DMS 273 (cell line): ENCODE measurements at regions not wholly inside any gene's neighbourhood (a gene's known extent, or its start where the extent isn't known, plus 50 kb on each side); places are given as distances from the start of the nearest gene placed in this dataset.
A peak's percentile ranks its signal among the peaks of the same experiment; 100 is the strongest.
"Not testable (repeated sequence)": the region's sequence is repeated elsewhere in the genome, so short reads cannot be mapped to it uniquely, and the experiment has no call there.

Experiments
- DNase-seq: peaks from one replicate; lab custom pipeline; 2025; ENCODE audit not compliant: unreplicated experiment; lab: John Stamatoyannopoulos, UW

DNA sequence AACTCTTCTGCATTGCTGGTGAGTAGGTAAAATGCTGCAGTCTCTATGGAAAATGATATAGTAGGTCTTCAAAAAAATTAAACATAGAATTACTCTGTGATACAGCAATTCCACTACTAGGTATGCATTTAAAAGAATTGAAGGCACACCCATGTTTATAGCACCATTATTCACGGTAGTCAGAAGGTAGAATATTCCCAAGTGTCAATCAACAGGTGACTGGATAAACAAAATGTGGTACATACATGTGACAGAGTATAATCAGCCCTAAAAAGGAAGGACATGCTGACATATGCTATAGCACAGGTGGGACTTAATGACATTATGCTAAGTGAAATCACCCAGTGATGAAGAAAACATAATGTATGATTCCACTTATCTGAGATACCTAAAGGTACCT is 123.3 kb downstream of the CCER1 start:
- DNase-seq: no peak

DNA sequence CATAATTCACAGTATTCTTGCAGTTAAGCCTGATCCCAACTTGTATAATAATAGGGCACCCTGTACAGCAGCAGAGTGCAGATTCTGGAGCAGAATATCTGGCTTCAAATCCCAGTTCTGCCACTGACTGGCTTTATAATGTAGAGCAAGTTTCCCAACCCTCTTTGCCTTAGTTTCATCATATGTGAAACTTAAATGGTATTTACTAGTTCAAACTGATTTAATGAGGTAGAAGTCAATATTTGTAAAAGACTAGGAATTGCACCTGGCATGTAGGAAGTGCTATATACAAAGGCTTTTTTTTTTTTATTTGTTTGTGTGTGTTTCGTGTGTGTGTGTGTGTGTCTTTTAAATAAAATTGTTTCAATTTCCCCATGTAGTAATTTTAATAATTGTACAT is 125.9 kb downstream of the CCER1 start:
- DNase-seq: no peak

DNA sequence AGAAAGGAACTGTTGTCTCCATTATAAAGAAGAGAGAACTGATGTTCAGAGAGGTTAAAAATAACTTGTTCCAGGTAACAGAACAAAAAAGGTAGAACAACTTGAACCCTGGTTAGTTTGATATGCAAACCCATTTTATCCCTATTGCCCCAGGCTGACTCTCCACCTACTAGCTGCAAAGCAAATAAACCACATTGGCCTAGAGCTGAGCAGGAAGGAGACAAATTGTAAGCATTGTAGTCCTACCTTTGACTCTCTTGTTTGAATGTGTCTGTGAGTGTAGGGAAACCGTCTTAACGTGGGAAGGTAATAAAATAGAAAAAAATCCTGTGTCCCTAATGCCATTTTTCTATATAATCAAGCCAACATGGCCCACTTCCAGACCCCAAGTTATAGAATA is 126.4 kb downstream of the CCER1 start:
- DNase-seq: no peak

DNA sequence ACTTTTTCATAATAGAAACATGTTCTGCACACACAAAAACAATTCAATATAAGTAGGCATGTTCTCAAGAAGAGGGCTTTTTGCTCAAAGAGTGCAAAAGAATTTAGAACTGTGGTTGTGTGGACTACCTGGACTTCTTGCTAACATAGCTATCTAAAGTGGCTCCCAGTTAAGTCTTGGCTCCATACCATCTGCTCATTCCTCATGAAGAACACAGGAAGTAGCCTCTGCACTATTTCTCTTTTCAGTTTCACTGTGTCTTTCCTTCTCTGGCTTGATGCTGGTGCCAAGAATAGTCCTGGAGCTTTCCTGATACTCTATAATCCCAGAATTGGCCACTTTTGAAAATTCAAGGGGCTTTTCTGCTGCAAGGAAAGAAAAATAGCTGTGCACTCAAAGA is 127.4 kb downstream of the CCER1 start:
- no peak for DNase-seq

DNA sequence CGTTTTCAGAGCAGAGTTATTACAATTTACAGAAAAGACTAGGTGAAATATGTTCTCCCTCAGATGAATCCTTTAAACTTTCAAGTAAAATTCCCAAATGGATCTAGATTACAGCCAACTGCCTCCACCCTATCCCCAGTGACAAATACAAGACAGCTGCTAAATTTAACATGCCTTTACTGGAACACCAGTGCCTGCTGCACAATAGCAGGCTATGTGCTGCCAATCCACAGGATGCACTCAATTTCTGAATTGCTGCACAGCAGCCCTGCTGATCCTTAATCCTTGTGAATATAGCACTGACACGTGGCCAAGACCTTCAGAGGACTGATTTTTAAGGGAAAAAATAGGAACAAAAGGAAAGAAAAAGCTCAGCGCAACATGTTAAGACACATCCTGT is 128.9 kb downstream of the CCER1 start:
- no peak for DNase-seq

DNA sequence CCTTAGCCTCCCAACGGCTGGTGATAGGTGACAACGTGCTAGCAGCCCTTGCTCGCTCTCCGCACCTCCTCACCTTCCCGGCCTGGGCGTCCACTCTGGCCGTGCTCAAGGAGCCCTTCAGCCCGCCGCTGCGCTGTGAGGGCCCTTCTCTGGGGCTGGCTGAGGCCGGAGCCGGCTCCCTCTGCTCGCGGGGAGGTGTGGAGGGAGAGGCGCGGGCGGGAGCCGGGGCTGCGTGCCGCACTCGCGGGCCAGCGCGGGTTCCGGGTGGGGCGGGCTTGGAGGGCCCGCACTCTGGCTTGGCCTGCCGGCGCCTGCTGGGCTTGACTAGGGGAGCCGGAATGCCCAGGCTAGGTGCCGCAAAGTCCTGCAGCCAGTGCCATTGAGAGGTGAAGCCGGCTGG is 131.1 kb downstream of the CCER1 start:
- DNase-seq: no peak

DNA sequence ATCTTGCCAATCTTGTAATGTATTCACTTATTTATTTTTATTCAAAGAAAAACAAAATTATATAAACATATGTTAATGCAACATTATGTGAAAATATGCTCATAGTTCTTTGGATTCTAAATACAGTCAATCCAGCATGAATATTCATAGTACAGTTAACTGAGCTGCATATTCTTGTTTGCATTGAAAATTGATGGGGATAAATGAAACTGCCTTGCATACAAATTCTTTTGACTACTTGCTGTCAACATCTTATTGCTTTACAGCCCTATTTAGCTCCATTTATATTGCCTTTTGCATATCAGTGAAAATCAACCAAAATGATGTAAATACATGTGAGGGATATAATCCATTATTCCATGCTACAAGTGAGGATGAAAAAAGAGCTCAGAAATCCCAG is 135.3 kb downstream of the CCER1 start:
- DNase-seq: no peak

DNA sequence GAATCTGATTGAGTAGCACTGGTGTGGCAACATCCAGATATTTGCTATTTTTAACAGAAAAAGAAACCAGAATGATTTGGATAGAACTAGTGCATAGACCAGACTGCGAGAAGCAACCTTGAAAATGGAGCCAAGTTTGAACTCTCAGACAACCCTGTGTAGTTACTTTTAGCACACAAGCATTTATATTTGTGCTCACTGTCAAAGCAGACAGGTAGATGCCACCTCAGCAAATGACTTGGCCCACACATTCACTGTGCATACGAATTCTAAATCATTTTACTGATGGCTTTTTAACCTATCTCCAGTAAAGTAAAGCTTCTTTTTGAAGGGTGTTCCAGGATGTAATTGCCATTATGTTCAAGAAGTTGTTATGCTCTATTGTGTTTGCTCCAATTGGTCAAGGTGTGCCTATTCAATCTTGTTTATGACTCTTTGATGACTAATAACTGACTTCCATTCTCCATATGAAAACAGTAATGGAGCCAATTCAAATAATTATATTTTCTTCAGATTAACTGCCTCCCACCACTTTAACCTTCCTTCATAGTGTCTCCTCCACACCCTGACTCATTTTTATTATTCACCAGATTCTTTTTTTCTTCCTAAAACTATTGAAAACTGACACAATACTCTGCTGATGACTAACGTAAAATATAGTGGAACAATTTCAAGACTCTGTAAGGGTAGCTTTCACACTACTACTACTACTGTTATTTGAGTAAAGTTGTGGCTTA is 138.5 kb downstream of the CCER1 start:
- DNase-seq: no peak

DNA sequence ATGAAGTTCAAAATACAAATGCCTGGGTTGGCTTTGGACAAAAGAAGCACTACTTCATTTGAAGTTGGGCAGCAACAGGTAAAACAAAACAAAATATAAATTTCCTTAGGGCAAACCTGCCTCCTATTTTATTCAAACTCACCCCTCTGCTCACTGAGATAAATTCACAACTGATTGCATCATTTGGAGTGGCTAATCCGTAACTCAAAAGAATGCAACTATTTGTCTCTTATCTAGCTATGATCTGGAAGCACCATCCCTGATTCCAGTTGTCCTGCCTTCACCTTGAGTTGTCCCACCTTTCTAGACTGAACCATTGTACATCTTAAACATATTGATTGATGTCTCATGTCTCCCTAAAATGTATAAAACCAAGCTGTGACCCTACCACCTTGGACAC is 145.0 kb downstream of the CCER1 start:
- DNase-seq: no peak

DNA sequence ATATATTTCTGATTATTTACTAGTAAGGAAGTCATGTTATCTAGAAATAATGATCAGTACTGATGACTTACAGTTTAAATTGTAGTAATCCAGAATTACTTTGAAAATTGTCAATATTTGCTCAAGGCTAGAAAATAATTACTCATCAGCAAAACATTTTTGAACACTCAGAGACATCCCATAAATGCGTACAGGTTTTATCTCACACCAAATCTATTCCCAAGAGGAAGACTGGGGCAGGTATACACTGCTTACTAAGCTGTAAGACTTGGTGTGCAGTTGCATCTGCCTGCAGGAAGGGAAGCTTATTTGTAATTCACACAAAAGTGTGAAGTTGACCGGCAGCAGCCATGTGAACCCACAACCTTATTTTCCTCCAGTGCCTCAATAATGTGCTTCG is 146.4 kb downstream of the CCER1 start:
- no peak for DNase-seq

DNA sequence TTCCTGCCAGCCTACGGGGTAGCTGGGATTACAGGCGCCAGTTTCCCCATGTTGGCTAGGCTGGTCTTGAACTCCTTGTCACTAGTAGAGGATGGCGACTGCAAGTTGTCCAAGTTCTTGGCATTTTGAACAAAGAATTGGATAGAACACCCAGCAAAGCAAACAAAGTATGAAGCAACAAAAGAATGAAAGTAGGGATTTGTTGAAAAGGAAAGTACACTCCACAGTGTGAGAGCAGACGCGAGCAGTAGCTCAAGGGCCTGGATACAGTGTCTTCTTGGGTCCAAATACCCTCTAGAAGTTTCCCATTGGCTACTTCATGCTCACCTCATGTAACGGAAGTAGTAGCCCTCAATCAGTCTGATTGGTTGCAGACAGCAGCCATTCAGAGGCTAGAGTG is 152.2 kb downstream of the CCER1 start:
- DNase-seq: no peak

DNA sequence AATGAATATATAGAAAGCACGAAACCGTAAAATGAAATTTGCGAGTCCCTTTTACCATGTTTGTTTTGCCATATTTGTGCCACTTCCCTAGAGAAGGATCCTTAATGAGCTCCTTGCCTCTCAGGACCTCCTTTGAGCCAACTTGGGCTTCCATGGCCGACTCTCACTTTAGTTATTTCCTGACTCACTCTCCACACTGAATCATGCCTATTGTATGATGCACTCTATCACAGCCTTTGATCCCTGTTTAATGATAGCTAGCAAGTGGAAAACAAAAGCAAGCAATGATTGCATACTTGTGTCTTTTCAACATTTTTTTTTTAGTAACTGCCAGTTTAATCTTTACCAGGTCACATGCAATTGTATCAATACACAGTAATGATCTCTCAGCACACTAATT is 153.2 kb downstream of the CCER1 start:
- no peak for DNase-seq

DNA sequence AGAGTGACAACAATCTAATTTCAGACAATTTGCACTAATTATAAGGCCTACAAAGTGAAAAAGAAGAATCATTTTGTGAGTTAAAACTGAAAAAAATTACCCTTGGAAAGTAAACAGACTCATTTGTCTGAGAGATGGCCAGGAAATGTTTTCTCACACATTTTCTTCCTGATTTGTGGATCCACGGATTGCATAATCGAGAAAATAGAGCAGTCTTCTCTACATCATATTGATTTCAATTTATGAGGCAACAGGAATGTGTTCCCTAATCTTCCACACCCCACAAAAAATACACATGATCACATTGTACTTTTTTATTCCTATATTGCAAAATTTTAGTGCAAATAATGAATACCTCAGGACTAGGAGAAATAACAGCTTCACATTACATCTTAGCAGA is 160.8 kb downstream of the CCER1 start:
- no peak for DNase-seq

DNA sequence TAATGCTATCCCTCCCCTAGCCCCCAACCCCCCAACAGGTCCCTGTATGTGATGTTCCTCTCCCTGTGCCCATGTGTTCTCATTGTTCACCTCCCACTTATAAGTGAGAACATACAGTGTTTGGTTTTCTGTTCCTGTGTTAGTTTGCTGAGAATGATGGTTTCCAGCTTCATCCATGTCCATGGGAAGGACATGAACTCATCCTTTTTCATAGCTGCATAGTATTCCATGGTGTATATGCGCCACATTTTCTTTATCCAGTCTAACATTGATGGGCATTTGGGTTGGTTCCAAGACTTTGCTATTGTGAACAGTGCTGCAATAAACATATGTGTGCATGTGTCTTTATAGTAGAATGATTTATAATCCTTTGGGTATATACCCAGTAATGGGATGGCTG is 162.3 kb downstream of the CCER1 start:
- not testable (repeated sequence) for DNase-seq

DNA sequence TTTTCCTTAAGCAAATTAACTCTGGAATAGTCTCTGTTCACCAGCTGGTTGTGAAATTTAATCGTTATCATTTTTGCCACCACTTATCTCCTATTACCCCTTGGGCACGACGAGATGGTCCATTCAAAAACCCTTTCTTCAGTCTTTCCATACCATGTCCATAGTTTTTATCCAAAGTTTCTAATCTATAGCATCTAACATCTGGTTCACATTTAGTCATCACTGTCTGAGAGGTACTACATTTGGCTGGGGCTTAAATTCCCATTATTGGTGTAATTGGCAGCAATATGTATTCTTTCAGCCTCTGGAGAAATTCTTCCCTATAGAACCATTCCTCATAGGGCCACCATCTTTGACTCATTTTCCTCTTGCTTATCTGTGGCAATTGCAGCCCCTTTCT is 163.5 kb downstream of the CCER1 start:
- no peak for DNase-seq

DNA sequence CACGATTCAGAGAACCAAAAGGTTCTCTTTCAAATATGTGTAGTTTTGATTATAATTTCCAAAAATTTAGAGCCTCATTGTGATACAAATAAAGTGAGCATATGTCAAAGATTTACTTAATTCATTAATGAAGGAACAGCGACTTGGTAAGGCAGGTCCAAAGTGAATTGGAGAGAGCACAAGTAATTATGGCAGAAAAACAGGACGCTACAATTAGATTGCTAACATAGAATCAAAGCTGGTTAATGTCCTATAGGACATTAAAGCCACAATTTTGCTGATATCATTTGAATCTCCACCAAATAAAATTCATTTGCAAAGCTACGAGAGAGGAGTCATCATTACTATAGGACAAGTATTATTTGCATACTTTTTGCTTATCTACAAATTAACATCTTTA is 164.2 kb downstream of the CCER1 start:
- DNase-seq: no peak

DNA sequence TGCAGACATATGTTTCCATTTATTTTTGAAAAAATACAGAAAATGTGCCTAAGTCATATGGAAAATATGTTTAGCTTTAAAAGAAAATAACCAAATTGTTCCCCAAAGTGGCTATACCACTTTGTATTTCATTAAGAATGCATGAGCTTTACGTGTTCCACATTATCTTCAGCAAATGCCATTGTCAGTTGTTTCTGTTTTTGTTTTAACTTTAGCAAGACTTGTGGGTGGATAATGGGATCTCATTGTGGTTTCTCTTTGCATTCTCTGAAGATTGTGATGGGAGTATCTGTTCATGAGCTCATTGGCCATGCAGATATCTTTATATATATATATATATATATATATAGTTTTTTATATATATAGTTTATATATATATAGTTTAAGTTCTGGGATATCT is 181.5 kb downstream of the CCER1 start:
- no peak for DNase-seq

DNA sequence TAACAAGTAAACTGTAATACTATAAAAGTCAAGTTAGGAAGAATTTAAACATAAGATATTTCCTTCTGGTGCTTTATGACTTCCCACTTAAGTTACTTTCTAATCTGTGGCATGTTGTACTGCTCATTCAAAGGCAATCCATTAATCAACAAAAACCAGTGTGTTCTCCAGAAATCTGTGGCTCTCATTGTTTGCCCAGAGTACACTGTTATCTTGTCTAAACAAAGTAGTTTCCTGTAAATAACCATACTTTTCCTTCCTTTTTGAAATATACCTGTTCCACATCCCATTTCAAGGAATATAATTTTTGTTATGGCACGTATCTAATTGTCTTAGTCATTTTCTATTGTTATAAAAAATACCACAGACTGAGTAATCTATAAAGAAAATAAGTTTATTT is 184.1 kb downstream of the CCER1 start:
- no peak for DNase-seq

DNA sequence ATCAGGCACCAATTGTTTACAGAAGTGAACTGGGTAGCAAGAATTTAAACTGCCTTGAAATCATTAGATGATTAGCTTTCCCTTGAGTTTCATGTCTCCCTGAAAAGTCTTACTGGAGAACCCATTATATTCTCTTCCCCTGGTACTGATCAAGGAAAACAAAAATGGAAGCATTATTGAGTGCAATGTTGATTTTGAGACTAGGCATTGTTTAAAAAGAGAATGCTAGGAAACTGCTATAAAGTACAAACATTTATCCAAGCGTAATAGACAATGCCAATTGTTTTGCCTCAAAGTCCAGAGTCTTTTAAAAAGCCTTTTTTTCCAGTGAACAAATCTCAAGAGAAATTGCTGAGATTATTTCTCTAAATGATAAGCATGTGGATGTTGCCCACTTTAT is 197.0 kb downstream of the CCER1 start:
- no peak for DNase-seq

DNA sequence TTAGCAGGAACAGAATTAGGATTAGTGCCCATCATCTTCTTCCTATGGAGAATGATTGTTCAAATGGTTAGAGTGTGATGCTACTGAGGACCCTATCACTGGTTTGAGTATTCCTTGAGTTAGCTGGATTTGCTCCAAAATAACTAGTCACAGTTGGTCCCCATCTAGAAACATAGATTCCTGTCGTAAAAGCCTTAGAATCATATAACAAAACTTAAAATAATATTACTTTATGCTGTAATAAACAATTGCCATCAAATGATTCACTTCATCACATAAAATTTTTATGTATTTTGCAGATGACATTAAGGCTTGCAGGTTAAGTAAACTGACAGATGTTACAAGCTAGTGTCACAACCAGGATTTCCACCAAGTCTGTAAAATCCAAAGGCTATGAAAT is 209.8 kb downstream of the CCER1 start:
- DNase-seq: peak; percentile 0

DNA sequence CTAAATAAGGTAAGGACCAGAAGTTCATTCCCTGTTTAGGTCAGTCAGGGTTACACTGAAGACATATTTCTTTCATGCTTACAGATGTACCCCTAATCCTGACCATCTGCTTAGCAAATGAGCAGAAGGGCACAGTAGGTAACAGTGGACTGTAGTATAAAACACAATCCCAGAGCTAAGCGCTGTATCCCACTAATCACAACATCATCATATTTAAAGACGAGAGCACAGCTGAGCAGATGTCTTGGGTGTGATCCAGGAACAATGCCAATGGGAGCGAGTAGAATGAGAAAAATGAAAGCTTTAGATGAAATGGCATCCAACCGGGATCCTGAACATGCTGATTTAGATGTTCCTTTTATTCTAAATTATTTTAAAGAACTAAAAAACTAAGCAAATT is 213.4 kb downstream of the CCER1 start:
- DNase-seq: peak; percentile 91

DNA sequence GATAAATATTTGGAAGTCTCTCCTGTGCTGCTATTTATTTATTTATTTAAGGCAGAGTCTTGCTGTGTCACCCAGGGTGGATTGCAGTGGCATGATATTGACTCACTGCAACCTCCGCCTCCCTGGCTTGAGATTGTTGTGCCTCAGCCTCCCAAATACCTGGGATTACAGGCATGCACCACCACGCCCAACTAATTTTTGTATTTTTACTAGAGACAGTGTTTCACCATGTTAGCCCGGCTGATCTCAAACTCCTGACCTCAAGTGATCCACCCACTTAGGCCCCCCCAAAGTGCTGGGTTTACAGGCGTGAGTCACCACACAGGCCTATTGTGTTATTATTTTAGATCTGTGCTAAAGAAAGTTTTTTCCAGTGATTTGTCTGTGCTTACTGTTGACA is 225.2 kb downstream of the CCER1 start:
- no peak for DNase-seq

DNA sequence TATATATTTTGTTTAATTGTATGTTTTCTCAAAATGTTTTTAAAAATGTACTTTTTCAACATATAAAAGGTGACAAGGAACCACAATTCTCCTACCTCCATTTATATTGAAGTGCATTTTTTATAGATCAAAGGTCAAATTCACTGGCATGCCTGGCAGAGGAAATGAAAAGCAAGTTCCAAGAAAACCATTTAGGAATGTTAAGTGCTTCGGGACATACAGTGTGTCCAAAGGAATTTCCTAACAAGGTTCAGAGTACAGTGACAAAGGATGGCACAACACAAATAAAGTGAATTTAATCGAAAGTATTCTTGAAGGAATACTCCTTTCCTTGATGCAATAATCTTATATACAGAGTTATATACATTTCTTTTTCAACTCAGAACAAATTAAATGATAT is 242.3 kb downstream of the CCER1 start:
- no peak for DNase-seq

DNA sequence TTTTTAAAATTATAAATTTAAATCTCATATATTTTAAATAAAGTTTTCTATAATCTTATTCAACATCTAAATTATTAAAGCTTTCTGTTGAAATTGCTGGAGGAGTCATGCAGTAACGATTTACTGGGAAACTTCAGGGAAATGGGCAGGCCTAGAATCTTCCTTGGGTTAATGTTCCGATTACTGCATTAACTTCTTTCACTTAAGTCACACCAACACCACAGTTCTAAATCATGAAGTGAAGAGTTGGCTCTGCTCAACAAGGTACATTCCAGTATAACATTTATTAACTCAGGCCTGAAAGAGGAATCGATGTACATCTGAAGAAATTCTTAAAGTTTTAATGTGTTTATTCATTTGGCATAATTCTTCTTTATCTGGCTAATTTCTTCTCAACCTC is 244.3 kb downstream of the CCER1 start:
- DNase-seq: no peak
